Hindlimb muscle (tissue), 1 donor: ENCODE measurements at regions not wholly inside any gene's neighbourhood (a gene's known extent, or its start where the extent isn't known, plus 50 kb on each side); places are given as distances from the start of the nearest gene placed in this dataset.
"Not testable (repeated sequence)": the region's sequence is repeated elsewhere in the genome, so short reads cannot be mapped to it uniquely, and the experiment has no call there.

Source experiments
- DNase-seq: peaks from one replicate; pipeline ENCODE4 v3.0.0-alpha.2; 2013

DNA sequence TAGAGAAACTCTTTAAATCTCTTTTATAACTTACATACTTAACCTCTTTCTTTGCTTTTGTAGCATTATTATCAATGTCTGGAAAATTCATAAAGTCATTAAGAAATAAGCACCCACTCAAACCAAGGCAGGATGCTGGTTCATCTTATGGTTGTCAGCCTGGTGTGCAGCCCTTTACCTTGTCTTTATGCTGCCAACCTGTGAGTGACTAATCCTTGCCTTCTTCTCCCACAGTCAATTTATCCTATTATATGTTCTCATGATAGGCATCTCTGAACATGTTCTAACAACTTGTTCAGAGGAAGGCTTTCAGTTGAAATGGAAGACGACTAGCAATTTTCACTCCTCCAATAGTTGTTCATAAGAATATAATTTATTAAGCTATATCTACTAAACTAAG lies 186.9 kb upstream of the CAND1 start:
- no peak for DNase-seq

- DNase-seq, result no peak
Measured at GRCh38 chr12:67085699-67086098, 183.5 kb upstream of the CAND1 start.

- DNase-seq, result no peak
Measured at GRCh38 chr12:67086116-67086515, 183.0 kb upstream of the CAND1 start.

DNA sequence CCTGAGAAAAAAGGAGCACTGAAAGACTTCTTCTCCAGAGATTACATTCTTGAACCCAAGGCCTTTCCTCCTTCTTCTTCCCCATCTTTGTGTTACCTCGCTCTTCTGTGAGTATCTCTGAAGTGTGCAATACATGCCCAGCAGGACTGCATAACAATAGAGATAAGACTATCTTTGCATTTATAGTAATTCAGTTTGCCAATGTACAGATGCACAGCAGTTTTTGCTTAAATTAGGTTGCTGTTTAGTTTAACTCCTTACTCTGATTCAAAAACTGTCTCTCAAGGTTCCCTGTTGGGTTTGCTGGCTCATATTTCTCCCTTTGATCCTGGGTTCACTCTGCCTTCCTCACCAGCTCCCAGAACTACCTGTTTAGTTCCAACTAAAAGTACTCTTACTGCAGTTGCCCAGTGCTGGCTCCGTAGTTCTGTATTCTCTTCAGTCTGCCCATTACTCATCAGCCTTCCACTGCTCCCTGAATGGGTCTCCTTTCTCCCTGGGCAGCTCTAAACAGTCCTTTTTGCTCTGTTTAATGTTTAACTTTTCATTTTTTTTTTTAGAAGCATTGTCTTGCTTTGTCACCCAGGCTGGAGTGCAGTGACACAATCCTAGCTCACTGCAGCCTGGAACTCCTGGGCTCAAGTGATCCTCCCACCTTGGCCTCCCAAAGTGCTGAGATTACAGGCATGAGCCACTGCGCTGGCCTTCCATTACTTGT lies 180.6 kb upstream of the CAND1 start:
- no peak for DNase-seq

- no peak for DNase-seq
Measured at GRCh38 chr12:67091204-67091603, 178.0 kb upstream of the CAND1 start.

GRCh38 chr12:67091678-67092077 lies 177.5 kb upstream of the CAND1 start:
- DNase-seq, result no peak

DNA sequence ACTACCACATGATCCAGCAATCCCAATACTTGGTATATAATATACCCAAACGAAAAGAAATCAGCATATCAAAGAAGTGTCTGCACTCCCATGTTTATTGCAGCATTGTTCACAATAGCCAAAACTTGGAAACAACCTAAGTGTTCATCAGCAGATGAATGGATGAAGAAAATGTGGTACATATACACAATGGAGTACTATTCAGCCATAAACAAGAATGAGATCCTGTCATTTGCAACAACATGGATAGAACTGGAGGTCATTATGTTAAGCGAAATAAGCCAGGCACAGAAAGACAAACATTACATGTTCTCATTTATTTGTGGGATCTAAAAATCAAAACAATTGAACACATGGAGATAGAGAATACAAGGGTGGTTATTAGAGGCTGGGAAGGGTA lies 176.2 kb upstream of the CAND1 start:
- DNase-seq, result not testable (repeated sequence)

DNA sequence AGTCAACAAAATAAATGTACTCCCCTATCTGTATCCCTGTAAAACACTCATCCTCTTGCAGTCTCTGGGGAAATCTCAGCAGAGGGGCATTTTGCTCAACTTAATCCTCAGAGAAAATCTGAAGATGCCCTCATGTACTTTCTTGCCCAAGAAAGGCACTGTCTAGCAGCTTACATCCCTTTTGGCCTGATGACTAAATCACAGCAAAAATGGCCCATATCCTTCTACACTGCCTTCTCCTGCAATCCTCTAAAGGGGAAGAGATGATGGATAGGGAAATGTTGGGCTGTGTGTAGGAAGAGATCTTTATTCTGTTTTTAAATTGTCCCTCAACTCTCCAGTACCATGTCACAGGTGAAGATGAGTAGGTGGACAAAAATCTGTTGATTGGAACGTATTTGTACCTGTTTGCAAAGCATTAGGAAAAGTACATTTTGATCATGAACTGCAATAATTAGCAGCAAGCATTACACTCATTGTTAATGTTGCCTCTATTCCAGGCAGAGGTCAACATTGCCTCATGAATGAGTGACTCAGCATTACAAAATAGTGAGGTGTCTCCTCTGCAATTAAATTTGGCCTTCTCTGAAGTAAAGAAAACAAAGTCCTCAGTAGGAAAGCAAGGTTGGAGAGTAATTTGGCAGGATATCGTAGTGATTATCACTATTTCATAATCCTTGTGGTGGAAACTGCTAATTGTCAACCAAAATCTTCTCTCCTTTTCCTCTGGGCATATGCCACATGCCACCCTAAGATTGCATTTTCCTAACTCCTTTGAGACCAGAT lies 172.4 kb upstream of the CAND1 start:
- DNase-seq, result no peak

- DNase-seq, result no peak
Measured at GRCh38 chr12:67099858-67100257, 169.3 kb upstream of the CAND1 start.

GRCh38 chr12:67103521-67103920 lies 165.6 kb upstream of the CAND1 start:
- no peak for DNase-seq

- no peak for DNase-seq
Measured at GRCh38 chr12:67107235-67107634, 161.9 kb upstream of the CAND1 start.

DNA sequence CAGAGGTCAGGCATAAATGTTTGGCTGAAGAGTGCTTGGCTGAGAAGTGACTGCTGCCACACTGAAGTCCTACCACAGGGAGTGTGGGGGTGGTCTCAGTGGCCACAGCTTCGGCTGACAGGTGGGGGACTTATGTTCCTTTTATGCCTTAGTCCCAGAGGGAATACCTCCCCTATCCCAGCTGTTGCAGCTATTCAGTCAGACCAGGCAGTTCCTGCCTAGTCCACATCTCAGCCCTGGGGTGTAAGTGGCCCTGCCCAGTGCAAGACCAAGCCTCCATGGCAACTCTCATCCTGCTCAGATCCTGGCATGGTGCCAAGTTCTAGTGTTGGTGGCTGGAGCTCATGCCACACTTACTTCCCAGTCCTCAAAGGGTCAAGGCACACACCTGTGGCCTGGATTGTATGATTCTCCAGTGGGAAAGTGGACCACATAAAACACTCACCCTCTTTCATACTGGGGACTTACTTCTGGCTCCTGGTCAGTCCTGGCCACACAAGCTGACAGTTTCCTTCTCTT lies 161.3 kb upstream of the CAND1 start:
- no peak for DNase-seq

GRCh38 chr12:67110345-67110744 lies 158.8 kb upstream of the CAND1 start:
- DNase-seq, result not testable (repeated sequence)

- no peak for DNase-seq
Measured at GRCh38 chr12:67111182-67111581, 158.0 kb upstream of the CAND1 start.

- DNase-seq, result no peak
Measured at GRCh38 chr12:67112586-67112985, 156.6 kb upstream of the CAND1 start.

DNA sequence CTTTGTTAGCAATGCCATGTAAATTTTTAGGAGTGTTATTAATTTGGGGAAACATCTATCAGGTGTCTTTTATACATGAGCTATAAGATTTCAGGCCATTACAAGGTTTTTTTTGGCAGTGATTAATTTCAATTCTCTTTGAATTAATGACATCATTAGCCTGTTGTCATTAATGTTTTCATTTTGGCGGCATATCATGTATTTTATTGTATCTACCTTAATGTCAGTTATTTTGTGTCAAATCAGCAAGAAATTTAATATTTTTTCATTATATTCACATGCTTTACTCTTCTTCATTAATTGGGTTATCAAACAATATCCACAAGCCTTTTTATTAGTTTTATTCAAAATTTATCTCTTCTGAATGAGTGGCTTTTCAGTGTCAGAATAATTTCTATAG lies 153.0 kb upstream of the CAND1 start:
- no peak for DNase-seq

- no peak for DNase-seq
Measured at GRCh38 chr12:67122584-67122983, 146.6 kb upstream of the CAND1 start.

- DNase-seq, result no peak
Measured at GRCh38 chr12:67137256-67137655, 131.9 kb upstream of the CAND1 start.

- DNase-seq, result peak; percentile 26
Measured at GRCh38 chr12:67141296-67142018, 127.7 kb upstream of the CAND1 start.

GRCh38 chr12:67145692-67146091 lies 123.5 kb upstream of the CAND1 start:
- no peak for DNase-seq

DNA sequence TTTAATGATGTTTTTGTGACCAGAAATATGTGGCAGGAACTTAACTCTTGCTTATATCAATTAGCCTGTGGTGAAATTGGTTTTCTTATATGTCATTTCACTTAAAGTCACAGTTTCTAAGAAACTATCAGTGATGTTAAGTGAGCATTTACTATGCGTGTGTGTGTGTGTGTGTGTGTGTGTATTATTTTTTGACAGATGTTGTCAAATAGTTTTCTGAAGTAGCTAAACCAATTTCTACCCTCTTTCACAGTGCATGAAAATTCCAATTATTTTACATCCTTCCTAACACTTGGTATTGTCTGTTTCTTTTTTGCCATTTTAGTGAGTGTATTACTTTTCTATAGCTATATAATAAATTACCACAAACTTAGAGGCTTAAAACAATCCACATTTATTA lies 122.1 kb upstream of the CAND1 start:
- no peak for DNase-seq

DNA sequence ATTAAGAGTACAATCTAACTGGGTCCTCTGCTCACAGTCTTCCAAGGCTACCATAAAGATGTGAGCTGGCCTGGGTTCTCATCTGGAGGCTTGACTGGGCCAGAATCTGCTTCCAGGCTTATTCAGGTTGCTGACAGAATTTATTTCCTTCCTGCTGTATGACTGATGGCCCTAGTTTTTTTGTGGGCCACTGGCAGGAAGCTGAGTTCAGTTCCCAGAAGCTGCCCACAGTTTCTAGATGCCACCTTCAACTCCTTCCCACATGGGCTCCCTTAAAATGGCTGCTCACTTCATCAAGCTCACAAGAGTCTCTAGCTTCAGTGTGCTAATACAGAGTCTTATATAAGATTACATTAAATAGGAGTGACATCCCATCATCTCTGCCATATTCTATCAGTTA lies 121.7 kb upstream of the CAND1 start:
- DNase-seq, result no peak

DNA sequence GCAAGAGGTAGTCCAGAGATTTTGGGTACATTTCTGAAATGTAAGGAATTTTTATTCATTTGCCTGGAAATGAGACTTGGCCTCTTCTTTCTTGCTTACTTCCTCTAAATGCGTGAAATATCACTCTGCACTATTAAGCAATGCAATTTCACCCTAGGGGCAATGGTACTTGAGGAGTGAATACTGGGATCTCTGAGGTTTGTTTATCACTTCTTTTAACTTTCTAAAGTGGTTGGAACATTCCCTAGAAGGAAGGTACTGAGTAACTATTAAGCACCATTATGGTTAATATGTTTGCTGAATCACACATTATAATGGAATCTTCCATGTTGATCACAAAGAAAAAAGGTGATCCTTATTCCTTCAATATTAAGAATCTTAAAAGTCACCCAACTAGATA lies 120.9 kb upstream of the CAND1 start:
- DNase-seq, result no peak
